T-helper 2 cell (primary cell): ENCODE measurements at regions not wholly inside any gene's neighbourhood (a gene's known extent, or its start where the extent isn't known, plus 50 kb on each side); places are given as distances from the start of the nearest gene placed in this dataset.

Experiments
- DNase-seq, 5 experiments: peaks; one replicate each; pipeline versions ENCODE4 v3.0.0 to v3.0.0-alpha.2; 2012 to 2022

DNA sequence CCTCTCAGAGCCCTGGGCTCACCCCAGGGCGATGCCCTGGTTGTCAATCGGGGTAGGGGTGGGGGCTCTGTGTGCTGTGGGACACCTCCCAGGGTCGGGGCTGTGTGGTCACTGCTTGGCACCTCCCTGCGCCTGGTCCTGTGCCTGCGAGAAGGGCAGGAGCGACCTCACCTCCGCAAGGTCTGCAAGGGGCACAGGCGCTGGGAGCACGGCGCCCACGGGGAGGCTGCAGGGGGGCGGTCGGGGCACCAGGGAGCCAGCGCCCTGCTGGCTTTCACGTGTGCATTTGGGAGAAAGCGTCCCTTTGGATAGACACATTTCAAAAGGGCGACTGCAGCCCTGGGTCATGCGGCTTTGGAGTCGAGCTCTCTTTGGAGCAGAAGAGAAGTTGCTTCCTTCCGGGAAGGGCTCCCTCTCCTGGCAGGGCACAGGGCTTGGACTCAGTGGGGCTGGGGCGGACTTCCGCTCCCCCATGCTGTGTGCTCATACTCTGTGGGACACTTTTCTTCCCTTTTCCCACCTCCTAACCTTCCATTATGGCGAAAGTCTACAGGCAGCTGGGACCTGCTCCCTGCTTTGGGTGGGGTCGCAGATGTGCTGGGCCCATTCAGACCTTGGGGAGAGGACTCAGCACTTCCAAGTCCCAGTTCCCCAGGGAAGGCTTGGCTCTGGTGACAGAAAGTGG lies 52.9 kb upstream of the SLC28A3 start:
- no peak for DNase-seq

DNA sequence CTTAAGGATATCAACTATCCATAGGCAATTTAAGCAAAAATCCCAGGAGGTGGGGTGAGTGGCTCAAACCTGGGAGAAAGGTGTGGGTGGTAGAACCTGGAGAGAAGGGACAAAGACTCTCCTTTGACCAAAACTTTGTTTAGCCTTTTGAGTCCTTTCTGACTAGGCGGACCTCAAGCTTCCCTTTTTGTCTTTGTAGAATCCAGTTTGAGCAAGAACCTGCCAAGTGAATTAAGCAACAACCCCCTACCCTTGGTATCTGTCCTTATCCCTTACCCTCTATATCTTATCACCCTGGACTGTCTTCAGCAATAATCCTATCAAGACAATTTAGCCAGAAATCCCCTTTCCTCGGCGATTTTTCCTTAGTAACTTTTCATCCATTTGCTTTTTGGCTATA lies 53.5 kb upstream of the SLC28A3 start:
- no peak for DNase-seq

DNA sequence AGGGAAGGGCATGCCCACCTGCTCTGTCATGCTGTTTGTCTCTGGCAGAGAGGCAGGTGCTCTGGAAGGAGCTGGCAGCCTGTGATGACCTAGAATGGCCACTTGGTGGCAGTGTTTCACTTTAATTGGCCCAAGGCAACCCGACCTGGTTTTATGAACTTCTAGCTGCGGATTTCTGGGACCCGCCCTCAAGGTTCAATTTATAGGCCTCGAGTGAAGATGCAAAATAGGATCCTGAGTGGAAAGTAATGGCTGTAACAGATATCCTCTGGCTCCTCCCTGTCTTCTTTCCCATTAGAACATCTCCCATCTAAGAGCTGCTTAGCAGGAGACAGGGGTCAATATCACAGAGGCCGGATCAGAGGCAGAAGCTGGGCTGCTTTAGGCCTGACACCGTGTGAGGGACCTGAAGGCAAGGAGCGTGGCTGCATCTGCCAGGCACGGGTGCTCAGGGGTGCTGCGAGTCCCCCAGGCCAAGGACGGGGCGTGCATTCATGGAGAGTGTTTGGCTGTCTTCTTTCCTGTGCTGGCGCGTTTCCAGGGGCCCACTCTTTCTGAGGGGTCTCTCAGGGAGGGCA lies 56.7 kb upstream of the SLC28A3 start:
- peak in 4 of 5 experiments; percentile 19 to 59 (median 38) for DNase-seq

DNA sequence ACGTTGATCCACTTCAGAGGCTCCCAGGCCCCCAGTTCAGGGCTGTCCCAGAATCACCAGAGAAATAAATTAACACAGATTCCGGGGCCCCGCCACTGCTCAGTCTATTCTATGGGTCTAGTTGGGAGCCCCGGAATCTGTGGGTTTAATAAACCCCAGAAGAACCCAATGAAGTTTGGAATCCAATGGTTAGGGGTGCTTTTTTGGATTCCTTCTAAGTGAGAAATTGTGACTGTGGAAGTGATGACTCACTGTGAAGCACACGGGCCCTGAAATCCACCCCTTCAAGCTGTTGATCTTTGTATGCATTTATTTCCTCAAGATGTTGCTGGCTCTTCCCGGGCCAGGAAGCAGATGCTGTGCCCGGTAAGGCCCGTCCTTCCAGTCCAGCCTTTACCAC lies 57.3 kb upstream of the SLC28A3 start:
- no peak for DNase-seq

DNA sequence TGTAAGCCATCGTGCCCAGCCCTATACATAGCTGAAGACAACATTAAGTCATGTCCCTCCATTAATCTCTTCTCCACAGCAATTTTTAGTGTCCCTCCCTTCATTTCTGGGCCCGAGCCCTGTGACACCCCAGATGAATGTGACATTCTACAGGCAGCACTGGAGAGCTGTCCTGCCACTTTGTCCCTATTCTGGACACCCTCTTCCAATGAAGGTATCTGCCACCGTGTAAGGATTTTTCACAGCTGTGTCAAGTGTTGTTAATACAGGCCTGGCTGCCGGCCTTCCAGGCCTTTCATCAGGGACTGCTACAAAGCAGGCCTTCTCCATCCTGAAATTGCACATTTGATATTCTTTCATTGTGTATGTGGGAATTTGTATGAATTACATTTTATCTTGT lies 62.0 kb upstream of the SLC28A3 start:
- DNase-seq, result no peak

DNA sequence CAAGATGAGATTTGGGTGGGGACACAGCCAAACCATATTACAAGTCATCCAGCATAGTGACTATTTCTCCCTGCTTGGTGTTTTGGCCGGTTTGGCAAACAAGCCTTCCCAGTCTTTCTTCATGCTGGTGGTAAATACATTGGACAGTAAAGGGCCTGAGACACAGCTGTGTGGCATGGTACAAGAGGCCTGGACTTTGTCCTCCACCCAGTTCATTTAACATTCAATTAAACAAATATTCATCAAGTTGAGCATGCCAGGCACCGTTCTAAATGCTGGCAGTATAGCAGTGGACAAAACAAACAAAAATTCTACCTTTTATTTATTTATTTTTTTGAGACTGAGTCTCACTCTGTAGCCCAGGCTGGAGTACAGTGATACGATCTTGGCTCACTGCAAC lies 62.7 kb upstream of the SLC28A3 start:
- DNase-seq, result no peak

DNA sequence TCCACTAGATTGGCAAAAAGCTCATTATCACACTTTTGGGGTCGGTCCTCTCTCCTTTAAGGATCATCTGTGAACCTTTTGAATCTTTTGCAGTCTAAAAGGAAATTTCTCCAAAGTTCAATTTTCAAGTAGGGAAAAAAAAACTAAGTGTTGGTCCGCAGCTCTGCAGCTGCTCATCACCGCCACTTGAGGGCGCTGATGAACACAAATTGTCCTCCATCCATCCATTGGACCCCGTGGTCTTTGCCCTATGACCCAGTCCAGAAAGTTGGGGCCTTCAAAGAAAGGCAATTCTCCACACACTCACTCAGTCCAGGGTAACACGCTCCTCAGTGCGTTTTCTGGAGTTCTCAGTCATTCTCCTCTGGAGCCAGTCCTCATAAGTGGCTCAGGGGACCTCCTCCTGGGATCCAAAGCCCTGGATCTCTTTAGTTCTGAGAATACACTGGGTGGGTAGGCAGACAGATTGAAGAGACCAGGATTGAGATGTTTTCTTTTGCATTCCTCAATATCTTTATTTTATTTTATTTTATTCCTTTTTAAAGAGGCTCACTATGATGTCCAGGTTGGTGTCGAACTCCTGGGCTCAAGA lies 63.6 kb upstream of the SLC28A3 start:
- DNase-seq, result peak in 1 of 5 experiments; percentile 6

DNA sequence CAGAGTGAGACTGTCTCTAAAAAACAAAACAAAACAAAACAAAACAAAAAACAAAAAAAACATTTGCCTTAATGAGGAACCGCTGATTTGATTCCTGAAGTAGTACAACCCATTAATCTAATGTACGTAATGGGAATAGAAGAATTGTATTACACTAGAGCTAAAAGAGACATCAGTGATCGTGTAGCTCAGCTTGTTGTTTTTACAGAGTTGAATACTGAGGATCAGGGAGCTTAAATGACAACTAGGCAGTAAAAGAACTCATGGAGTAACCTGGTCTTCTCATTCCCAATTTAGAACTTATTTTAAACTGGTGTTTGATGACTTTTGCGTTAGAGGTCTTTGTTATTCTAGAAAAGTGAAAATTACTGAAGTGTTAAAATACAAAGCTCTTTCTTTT lies 65.1 kb upstream of the SLC28A3 start:
- DNase-seq, result no peak

DNA sequence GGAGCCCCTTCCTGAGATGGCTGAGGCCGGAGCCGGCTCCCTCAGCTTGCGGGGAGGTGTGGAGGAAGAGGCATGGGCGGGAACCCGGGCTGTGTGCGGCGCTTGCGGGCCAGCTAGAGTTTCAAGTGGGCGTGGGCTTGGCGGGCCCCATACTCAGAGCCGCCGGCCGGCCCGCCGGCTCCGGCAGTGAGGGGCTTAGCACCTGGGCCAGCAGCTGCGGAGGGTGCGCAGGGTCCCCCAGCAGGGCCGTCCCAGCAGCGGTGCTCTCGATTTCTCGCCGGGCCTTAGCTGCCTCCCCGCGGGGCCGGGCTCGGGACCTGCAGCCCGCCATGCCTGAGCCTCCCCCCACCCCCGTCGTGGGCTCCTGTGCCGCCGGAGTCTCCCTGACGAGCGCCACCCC lies 67.9 kb upstream of the SLC28A3 start:
- DNase-seq, result no peak

DNA sequence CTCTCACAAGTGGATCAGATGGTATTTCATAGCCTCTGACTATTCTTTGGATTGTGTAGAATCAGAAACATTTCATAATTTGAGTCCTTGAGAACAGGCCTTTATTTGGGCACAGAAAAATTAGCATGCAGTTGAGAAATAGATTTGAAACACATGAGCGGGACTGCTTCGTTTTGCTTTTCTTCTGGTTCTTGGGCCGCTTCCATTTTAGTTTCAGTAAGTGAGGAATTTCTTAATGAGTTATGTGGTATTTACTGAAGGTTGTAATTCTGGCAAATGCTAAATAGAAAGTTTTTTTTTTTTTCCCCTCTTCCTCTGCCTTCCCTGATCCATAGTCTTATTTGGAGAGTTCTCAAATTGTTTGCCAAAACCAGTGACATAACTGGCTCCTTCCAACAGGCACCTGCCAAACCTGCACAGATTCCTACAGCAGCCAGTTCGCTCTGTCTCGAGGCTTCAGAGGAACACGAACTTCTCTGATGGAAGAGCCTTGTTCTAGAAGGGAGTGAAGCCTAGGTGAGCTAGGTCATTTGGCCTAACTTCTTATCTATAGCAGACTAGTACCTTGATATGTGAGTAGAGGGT lies 71.2 kb upstream of the SLC28A3 start:
- no peak for DNase-seq

DNA sequence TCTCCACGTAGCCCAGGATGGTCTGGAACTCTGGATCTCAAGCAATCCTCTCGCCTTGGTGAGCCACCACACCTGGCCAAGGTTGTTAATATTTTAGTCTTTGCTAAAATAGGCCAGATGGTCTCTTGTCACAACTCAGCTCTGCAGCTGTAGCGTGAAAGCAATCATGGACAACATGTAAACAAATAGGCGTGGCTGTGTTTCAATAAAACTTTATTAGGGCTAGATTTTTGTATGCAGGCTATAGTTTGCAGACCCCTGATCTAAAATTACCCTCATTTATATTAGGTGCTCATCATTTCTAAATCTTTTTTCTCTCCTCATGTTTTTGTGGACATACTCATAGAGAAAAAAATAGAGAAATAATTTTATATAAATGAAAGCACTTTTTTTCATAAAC lies 72.1 kb upstream of the SLC28A3 start:
- no peak for DNase-seq

DNA sequence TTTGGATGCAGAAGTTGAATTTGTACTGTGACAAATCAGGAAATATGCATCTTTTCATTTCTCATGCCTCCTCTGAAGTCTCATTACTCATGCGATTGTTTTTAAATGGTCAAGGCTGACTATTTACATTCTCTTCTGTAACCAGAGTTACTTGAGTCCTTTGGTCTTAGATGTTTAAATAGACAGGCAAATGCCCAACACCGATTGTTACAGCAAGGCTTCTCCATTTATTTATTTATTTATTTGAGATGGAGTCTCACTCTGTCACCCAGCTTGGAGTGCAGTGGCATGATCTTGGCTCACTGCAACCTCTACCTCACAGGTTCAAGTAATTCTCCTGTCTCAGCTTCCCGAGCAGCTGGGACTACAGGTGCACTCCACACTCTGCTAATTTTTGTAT lies 72.7 kb upstream of the SLC28A3 start:
- DNase-seq, result no peak

DNA sequence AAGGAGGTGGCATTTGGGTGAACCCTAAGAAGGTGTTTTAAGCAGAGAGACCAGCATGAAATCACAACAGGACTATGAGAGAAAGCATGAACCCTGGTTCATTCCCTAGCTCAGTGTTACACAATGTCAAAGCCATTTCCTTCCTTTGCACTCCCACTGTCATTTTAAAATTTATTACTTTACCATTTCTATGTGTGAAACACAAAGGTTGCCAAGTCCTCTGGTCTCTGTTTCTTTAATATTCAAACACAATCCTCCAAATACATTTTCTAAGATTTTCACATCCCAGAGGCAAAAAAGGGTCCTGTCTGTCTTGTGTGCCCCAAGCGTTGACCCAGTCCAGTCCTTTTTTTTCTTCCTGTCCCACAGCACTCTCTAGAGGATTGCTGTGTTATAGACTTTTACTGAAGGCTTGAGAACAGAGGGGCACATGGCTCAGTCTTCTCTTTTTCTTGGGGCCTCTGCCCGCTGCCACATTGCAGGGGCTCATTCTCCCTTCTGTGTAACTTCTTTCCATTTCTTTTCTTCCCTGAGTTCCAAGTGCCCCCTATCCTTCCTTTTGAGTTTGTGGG lies 78.6 kb upstream of the SLC28A3 start:
- no peak for DNase-seq

DNA sequence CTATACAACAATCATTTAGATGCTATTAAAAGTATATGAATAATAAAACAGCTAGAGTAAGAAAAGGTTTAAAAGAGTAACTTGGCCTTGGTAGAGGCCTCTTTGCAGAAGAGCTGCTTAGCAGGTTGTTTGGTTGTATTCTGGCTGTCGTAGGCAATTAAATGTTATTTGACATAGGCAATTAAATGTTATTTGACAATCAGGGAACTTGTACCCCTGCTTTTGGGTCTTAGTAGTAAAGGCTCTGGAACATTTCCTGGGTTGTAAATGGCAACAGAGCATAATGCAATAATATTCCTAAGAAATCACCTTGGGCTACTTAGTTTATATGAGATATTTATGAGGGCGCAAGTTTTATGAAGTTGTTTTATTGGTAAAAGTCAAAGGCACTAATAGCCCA lies 84.4 kb upstream of the SLC28A3 start:
- no peak for DNase-seq

DNA sequence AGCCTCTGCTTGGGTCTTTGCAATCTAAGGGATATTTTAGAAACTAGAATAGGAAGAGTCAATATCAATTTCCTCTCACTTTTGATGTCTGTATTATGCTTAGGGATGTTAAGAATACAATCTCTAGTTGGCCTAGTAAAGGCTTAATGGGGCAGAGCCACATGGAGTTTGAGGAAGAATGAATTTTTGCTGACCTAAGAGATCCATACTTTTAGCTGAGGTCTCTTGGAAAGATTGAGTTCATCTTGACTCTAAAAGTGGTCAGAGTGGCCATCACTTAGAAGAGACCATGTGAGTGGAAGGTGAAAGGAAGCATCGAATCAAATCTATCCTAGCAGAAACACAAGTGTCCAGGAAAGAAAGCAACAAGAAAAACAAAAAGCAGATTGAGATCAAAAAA lies 92.2 kb upstream of the SLC28A3 start:
- DNase-seq, result no peak

DNA sequence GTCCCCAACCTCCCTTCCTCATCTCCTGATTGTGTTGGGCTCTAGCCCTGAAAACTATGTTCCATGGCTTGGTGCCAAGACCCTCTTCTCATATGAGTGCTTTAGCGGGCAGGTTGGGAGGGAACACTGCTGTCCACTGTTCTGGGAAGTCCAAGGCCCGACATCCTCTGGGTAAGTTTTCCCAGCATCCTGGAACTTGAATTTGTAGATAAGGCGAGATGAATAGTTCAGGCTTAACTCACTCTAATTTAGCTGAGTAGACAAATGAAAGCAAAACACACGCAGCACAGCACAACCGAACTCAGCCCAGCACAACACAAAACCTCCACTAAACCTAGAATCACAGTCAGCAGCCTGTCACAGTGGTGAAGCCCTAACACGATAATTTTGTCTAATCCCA lies 95.3 kb upstream of the SLC28A3 start:
- no peak for DNase-seq

DNA sequence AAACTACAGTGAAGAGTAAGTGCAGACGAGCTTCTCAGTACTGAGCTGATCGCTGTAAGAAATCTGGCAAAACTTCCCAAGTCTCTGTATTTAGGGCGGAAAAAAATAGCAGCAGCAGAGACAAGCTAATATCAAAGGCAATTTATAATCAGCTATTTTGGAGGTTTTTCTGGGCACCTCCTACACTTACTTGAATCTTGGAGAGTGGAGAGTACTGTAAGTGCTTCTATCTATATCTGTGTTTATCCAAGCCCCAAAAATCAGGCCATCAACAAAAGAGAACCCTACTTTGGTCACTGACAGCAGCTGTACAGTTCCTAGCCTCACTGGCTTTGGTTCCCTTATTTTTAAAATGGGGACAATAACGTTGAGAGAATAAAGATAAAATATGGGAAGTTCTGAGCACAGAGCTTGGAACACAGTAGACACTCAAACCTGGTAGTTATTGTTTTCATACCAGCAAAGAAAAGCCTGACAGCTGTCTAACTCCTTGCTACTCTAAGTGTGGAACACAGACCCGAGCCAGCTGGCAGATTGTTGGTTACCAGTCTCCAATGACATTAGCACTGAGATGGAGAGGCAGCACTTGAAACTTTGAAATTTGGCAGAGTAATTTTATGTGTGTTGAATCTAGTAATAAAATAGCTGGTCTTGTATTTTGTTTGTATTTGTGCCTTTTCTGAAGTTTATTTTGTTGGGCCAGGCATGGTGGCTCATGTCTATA lies 96.0 kb upstream of the SLC28A3 start:
- no peak for DNase-seq

DNA sequence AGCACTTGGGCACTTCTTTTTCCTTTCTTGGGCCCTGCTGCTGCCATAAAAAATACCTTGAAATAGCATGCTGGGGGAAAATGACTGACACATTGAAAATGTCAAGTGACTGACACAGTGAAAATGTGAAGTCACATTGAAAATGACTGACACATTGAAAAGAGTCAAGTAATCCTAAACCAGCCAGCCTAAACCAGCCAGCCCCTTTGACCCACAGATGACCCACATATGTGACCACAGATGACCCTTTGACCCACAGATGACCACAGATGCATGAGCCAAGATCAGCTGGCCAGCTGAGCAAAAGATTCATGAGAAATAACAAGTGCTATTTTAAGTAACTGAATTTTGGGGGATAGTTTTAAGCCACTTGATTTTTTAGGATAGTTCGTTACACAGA lies 97.8 kb upstream of the SLC28A3 start:
- no peak for DNase-seq

DNA sequence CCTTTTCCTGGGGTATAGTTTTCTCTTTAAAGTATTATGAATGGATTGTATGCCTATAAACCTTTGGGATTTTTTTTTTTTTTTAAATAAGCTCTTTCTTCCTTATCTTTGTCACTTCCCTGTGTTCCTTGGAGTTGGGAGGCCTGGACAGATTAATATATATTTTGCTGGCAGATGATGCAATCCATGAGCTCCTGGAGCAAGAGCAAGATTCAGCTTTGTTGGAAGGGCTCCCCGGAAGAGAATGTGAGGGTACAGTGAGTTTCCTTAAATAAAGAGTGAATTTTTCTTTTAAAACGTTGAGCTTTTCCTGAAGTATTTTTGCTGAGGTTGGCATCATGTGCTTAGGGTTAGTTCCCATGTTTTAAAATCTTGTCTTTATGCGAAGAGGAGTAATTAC lies 98.7 kb upstream of the SLC28A3 start:
- DNase-seq, result no peak

DNA sequence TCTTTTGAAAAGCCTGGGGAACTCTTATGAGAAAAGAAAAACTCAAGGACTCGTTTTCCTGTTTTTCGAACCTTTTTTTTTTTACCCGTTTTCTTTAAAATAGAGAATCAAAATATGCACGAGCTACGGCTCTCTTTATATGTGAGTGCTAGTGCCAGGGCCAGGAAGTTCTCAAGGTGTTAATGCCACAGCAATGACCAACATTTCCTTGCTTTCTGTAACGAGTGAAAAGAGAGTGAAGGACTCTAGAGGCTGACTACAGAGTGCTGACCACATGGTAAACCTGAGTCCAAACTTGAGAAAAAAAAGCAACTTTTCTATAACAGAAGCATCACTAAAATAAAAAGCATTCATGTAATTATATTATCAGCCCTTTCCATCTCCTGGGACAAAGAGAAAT lies 102.2 kb upstream of the SLC28A3 start:
- no peak for DNase-seq

DNA sequence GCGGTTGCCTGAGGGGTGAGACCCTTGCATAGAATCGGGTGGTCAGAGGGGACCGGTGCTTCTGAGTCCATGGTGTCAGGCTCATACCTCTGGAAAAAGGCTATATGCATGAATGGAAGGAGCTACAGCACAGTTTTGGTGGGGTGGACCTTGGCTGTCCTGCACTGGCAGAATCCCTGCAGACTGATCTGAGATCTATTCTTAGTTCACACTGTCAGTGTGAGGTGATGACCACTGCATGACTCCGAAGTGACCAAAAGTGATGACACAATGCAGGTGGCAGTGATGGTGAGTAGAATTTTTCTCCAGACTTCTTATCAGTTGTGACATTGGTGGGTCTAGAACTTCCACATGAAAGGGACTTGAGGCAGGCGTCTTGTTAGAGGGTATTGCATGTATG lies 105.2 kb upstream of the SLC28A3 start:
- no peak for DNase-seq

DNA sequence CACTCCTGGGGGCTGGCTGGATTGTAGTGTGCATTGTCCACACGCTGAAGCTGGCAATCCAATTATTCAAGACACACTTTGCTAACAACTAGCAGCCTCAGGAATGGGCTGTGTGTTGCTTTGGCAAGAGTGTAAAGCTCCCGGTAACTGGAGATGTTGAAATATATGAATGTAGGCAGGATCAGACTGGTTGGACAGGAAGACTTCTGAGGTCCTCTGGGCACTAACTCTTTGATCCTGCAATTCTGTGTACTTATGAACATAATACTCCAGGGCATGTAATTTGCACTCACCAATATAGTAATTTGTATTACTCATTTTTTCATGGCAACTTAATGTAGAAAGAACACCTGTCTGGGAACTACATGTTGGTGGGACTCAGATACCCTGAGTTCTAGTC lies 106.7 kb upstream of the SLC28A3 start:
- no peak for DNase-seq

DNA sequence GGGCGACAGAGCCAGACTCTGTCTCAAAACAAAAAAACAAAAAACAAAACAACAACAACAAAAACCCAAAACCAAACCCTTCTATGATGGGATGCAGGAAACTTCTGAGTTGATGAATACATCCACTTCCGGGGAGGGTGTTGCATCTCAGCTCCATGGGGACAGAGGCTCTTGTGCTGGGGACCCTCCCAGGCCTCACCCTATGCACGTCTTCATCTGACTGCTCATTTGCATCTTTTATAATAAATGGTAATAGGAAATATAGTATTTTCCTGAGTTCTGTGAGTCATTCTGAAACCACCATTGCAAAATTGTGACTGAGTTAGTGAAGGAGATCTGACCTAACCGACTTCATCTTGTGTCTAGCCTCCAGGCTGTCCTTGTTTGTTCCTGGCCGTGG lies 109.5 kb upstream of the SLC28A3 start:
- no peak for DNase-seq
